COLO668 (cell line): ENCODE measurements at regions not wholly inside any gene's neighbourhood (a gene's known extent, or its start where the extent isn't known, plus 50 kb on each side); places are given as distances from the start of the nearest gene placed in this dataset.
"Not testable (repeated sequence)": the region's sequence is repeated elsewhere in the genome, so short reads cannot be mapped to it uniquely, and the experiment has no call there.

Source experiments
- DNase-seq: peaks from one replicate; lab custom pipeline; 2025; ENCODE audit not compliant: unreplicated experiment; lab: John Stamatoyannopoulos, UW

- DNase-seq: no peak
These were observed 91.7 kb upstream of the IVNS1ABP start for GRCh38 chr1:185408700-185409270.

DNA sequence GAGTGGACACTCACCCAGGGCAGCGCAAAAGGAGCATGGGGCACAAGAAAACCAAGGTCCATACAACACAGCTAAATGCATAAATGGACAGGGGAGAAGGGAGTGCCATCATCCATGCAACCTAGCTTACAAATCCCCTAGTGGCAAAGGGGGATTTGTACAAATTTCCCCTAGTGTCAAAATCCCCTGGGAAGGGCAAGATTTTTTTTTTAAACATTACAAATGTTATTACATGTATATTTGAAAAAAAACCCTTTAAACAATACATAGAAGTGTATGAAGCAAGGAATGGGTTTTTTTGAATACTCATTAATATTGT lies 89.6 kb upstream of the IVNS1ABP start:
- no peak for DNase-seq

GRCh38 chr1:185406006-185406690 lies 89.1 kb upstream of the IVNS1ABP start:
- DNase-seq: no peak

DNA sequence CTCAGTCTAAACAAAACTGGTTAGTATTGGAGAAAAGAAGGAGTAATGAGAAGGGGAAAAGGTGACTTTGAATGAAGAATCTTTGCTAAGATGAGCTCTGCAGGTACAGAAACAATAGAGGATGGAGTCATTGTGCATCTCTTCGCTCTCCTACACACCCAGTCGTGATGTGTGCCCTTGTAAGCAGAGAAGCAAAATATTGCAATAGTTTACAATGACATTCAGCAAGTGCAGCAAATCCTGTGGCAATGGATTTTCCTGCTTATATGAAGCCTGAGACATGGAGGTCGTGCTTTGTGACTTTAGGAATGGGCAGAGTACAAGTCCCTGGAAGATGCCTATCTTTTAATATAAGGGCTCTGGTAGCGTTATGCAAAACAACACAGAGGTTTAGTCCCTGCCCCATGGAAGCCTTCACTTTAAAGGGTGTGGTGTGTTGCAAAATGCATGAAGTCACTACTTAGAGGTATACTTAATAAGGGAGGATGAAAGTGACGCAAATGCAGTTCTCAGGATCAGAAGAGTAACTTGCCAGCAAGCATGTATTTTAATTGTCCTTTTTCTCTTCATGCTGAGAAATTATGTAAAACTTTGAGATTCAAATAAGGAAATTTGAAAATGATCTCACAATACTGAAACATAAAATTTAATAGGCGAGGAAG lies 88.0 kb upstream of the IVNS1ABP start:
- DNase-seq: no peak

GRCh38 chr1:185404291-185404690 lies 87.2 kb upstream of the IVNS1ABP start:
- DNase-seq: no peak

GRCh38 chr1:185402930-185403329 lies 85.9 kb upstream of the IVNS1ABP start:
- no peak for DNase-seq

- no peak for DNase-seq
These were observed 84.0 kb upstream of the IVNS1ABP start for GRCh38 chr1:185401019-185401418.

DNA sequence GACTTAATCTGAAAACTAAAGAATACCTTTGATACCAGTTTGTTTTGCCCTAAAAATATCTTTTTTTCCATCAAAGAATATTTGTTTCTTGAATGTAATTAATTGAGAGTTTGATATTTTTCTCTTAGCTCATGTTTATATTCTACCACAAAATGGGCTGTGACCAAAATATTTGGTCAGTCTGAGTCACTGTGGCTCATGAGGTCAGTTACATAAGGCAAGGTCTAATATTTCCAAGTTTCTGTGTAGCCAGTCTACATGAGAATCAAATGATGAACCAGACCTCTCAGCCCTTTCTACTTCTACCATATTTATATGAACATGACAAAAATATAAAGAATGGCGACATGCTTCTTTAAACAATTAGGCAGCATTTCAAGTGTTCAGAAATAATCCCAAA lies 83.0 kb upstream of the IVNS1ABP start:
- DNase-seq: no peak

- no peak for DNase-seq
These were observed 81.6 kb upstream of the IVNS1ABP start for GRCh38 chr1:185398599-185398998.

DNA sequence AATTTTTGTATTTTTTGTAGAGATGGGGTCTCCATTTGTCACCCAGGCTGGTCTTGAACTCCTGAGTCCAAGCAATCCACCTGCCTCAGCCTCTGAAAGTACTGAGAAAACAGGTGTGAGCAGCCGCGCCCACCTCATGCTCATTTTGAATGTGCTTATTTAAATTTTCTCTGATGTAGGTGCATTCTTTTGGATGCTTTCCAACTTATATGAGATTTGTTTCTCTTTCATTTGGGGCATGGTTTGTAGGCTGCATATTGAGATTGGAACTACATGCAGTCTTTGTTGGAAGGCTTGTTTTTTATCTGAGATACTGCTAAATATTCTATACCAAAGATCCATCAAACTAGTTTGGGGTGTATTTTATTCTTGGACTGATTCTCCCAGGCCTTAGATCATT lies 81.0 kb upstream of the IVNS1ABP start:
- DNase-seq: no peak

DNA sequence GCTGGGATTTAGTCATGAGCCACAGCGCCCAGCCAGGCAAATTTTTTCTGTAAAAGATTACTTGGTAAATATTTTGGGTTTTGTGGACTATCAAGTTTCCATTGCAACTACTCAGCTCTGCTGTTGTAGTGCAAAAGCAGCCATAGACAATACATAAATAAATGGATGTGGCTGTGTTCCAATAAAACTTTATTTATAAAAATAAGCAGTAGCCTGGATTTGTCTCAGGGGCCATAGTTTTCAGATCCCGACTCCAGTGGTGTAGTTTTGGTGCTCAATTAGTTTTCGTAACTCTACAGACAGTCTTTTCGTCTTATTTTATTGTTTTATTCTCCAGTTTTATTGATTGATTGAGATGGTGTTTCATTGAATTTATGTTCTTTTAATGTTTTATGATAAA lies 80.1 kb upstream of the IVNS1ABP start:
- DNase-seq: no peak

GRCh38 chr1:185396126-185396525 lies 79.1 kb upstream of the IVNS1ABP start:
- no peak for DNase-seq

DNA sequence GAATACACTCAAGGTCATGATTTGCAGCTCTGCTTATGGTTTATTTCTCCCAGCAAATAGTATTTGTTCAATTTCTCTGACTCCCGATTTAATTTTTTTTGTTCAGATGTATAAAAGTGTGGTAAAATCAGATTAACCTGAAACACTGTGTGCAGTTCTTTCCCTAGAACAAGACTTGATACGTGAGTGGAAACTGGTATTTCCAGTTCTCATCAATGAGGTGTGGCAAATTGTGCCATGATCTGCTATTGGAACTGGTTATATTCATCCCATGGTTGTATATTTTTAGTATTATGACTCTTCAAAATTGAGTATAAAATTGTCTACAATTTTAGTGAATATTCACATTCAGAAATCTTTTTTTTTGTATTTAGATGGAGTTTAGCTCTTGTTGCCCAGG lies 76.8 kb upstream of the IVNS1ABP start:
- DNase-seq: no peak

DNA sequence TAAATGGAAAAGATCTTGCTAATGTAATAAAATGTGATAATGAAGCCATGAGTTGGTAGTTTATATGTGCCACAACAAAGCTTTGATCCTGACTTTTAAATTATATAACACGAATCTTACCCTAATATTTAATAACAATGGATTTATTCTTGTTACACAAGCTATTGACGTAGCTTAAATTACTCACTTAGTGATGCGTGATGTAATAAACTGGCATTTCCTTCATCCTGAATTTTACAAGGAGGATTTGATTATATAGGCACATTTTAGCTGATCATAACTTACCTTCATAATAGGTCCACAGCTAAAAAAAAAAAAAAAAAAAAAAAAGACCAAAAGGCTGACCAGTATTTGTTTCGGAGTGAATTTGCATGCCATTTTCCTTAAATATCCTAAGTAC lies 76.2 kb upstream of the IVNS1ABP start:
- DNase-seq: no peak

- DNase-seq: no peak
These were observed 71.8 kb upstream of the IVNS1ABP start for GRCh38 chr1:185388815-185389214.

GRCh38 chr1:185388346-185388745 lies 71.3 kb upstream of the IVNS1ABP start:
- DNase-seq: no peak

GRCh38 chr1:185385991-185386390 lies 68.9 kb upstream of the IVNS1ABP start:
- DNase-seq: no peak

GRCh38 chr1:185383805-185384204 lies 66.8 kb upstream of the IVNS1ABP start:
- not testable (repeated sequence) for DNase-seq

DNA sequence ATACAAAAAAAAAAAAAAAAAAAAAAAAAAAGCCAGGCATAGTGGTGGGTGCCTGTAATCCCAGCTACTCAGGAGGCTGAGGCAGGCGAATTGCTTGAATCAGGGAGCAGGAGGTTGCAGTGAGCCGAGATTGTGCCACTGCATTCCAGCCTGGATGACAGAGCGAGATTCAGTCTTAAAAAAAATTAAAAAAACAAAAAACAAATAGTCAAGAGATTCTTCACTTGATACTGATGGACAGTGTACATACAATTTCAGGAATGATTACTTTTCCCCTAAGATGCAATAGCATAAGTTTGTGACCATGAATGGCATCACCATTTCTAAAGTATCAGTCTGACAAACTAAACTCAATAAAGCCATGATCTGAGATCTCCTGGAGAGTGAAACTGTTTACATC lies 60.8 kb upstream of the IVNS1ABP start:
- DNase-seq: no peak

DNA sequence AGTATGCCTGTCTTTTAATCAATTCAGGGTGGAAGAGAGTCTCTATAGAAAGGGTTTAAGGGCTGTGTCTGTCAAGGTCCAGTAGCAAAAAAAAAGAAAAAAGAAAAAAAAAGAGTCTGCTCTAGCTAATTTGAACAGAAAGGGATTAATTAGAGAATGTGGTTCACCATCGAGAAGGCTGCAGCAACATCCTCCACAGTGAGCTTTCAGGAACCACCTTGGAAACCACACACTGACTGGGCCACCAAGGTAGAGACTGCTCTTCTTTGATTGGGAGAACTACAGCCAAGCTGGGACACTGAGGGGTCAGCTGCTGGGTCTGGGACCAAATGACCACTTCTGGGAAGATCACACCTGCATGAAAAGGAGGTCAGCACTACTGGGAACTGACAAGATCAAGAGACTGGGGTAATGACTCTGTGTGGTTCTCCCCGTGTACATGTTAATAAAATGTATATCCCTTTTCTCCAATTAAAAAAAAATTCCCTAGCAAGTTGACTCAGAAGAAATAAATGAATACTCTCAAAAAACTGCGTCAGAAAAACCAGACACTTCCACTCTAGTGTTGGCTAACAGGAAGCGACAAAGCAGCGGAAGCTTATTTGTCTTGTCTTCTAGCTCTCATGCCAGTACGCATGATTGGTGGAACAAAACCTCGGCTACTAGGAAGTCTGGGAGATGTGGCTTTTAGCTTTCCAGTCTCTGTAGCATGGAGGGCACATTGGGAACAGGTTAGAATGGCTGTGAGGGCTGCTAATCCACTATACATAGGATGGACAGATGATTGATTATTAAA lies 60.0 kb upstream of the IVNS1ABP start:
- DNase-seq: no peak

DNA sequence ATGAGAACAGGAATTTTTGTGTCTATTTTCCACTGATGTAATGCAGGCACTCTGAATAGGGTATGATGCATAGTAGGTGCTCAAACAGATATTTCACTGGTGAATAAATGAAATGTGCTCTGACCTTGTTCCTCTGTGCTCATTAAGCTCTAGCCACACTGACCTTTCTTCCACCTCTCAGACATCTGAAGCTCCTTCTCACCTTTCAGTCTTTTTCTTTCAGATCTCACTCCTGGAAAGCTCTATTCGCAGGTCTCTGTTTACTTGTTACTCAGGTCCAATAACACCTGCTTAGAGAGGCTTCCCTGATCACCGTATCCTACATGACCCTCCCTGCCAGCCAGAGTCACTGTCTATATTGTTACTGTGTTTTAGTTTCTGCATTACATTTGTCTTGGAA lies 59.2 kb upstream of the IVNS1ABP start:
- no peak for DNase-seq

DNA sequence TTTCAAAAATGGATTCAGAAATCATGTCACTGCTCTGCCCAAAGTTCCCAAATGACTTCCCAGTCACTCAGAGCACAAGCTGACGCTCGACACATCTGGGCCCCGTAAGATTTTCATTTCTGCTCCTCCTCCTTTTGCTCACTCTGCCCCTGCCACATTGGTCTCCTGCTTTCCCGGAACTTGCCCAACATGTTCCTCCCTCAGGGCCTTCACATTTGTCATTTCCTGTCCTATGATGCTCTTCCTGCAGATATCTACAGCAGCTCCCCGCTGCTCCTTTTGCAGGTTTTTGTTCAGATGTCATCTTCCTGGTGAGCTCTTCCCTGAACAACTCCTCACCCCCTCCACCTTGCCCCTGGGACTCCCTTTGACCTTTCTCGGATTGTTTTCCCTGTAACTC lies 58.5 kb upstream of the IVNS1ABP start:
- no peak for DNase-seq
